HG03378 (cell line): ENCODE measurements at regions not wholly inside any gene's neighbourhood (a gene's known extent, or its start where the extent isn't known, plus 50 kb on each side); places are given as distances from the start of the nearest gene placed in this dataset.
A peak's percentile ranks its signal among the peaks of the same experiment; 100 is the strongest.

Source experiments
- ATAC-seq: cut with Tn5 transposase; IDR thresholded peaks from one replicate; pipeline ENCODE4 v1.9.1; 2021; ENCODE audit warnings: mild to moderate bottlenecking, moderate library complexity; ENCODE audit not compliant: unreplicated experiment

- peak; percentile 64 for ATAC-seq
Measured at GRCh38 chr1:166221316-166221715, 54.5 kb upstream of the FAM78B start.

GRCh38 chr1:166233750-166234366, 67.1 kb upstream of the FAM78B start:
- ATAC-seq: no peak

- ATAC-seq: no peak
Measured at GRCh38 chr1:166235728-166236127, 68.9 kb upstream of the FAM78B start.

GRCh38 chr1:166237675-166238074, 70.9 kb upstream of the FAM78B start:
- ATAC-seq: no peak

GRCh38 chr1:166253076-166253779, 86.4 kb upstream of the FAM78B start:
- ATAC-seq: no peak

- ATAC-seq: no peak
Measured at GRCh38 chr1:166258017-166258416, 91.2 kb upstream of the FAM78B start.

- no peak for ATAC-seq
Measured at GRCh38 chr1:166261511-166261910, 94.7 kb upstream of the FAM78B start.

GRCh38 chr1:166270476-166271150, 103.8 kb upstream of the FAM78B start:
- no peak for ATAC-seq

- ATAC-seq: no peak
Measured at GRCh38 chr1:166271151-166271538, 104.3 kb upstream of the FAM78B start.

GRCh38 chr1:166272155-166272554, 105.4 kb upstream of the FAM78B start:
- peak; percentile 90 for ATAC-seq

- ATAC-seq: no peak
Measured at GRCh38 chr1:166272851-166273250, 106.0 kb upstream of the FAM78B start.

GRCh38 chr1:166273618-166274017, 106.8 kb upstream of the FAM78B start:
- ATAC-seq: no peak

- no peak for ATAC-seq
Measured at GRCh38 chr1:166282391-166283137, 115.8 kb upstream of the FAM78B start.

- no peak for ATAC-seq
Measured at GRCh38 chr1:166283190-166283589, 116.4 kb upstream of the FAM78B start.

GRCh38 chr1:166283600-166283999, 116.8 kb upstream of the FAM78B start:
- ATAC-seq: no peak

- no peak for ATAC-seq
Measured at GRCh38 chr1:166289309-166290050, 122.7 kb upstream of the FAM78B start.

- ATAC-seq: no peak
Measured at GRCh38 chr1:166295656-166296055, 128.9 kb upstream of the FAM78B start.

- peak; percentile 64 for ATAC-seq
Measured at GRCh38 chr1:166297993-166298392, 131.2 kb upstream of the FAM78B start.

- no peak for ATAC-seq
Measured at GRCh38 chr1:166300767-166301166, 134.0 kb upstream of the FAM78B start.

GRCh38 chr1:166302989-166303758, 136.4 kb upstream of the FAM78B start:
- ATAC-seq: no peak
